Hematopoietic multipotent progenitor cell (in vitro differentiated cells): ENCODE measurements at regions not wholly inside any gene's neighbourhood (a gene's known extent, or its start where the extent isn't known, plus 50 kb on each side); places are given as distances from the start of the nearest gene placed in this dataset.

Experiments used
- DNase-seq, 3 donors: peaks; one replicate each; pipeline ENCODE4 v3.0.0-alpha.2; 2011 to 2015; ENCODE audit warnings: low read depth in 2 of 3, low spot score in 2 of 3

DNA sequence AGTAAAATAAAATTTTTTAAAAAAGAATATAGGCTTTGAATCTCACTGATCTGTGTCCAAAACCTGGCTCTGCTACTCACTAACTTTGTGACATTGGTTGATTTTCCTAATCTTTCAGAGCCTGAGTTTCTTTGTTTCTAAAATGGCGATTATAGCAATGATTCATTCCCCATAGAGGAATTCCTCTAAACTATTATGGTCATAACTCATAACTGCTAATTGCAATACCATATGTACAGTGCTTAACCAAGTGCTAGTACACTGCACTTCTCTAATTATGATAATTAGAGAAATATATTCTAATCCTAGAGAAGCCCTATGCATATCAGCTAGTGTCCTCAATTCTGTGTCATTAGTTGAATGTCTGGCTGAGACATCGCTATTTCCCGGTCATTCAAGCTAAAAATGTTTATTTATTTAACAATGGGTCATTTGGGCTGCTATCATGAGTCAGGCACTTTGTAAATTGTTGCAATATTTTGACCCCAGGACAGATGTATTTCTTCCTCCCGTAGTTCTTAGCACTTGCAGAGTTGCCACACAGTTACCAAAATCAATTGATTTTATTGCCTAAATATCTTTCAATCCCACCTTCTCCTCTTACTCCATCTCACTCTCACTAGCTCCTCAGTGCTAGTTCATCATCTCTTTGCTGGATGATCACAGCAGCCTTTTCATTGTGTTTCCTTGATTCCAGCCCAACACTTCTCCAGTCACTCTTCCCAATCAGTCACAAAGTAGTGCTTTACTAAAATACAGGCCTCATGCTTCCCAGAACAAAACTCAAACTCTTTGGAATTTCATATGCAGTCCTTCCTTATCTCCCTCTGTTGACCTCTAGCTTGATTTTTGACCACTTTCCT, 200.9 kb upstream of the PAPPA start:
- no peak for DNase-seq

DNA sequence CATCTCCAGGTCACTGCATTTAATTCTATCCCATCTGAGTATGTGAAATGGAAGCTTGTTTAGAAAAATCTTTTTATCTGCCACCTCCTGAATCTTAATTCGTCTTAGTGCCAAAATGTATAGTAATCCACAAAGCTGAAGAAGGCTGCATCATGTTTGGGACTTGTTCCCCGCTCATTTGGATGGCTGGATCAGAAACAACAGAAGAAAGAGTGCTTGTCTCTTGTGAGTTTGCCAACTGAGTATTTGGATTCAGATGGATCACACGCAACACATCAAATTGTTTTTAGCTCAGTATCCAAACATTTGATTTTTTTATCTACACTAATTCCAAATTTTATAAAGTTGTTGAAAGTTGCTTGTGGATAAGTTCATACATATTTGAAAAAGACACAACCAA, 197.2 kb upstream of the PAPPA start:
- no peak for DNase-seq

DNA sequence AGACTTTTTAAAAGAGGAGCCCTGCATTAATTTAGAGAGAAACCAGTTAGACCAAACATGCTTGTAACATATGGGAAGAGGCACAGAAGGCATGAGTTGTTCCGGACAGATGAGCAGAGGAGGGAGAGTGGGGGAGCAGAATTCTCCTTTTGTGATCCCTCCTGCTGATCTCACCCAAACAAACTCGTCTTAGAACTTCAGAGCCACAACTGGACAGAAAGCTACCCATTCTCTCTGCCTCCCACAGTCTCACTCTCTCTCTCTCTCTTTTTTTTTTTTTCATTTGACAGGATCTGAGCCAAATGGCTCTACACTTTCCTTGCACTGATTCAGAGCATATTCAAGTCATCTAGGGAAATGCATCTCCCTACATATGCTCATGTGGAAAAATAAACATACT, 196.0 kb upstream of the PAPPA start:
- no peak for DNase-seq

DNA sequence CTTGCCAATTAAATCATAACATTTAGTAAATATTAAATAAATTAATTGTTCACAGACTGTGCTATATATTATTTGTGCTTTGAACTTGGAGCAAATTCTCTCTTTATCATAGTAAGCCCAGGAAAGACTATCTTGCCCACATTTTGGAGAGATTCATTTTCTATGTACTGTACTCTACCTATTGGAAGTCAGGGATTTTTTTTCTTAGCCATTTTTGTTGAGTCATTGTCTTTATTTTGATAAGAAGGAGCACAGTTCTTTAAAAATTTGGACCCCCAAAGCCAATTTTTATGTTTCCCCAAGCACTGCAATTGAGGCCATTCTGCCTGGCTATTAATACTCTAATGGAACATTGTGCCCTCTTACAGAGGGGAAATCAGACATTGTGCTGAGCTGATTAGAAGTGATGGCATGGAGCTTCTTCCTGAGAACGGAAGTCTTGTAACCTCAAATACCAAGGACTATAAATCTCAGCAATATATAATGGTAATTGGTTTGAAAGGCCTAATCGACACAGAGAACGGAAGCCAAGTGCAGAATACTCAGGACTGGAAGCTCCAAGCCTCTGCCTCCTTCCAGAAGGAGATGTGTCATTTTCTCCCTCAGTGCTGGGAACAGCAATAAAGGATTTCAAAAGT, 188.8 kb upstream of the PAPPA start:
- DNase-seq = no peak

DNA sequence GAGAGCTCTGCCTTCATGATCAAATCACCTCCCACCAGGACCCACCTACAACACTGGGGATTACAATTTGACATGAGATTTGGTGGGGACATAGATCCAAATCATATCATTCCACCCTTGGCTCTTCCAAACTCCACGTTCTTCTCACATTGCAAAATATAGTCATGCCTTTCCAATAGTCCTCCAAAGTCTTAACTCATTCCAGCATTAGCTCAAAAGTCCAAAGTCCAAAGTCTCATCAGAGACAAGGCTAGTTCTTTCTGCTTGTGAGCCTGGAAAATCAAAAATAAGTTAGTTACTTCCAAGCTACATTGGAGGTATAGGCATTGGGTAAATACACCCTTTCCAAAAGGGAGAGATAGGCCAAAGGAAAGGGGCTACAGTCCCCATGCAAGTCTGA, 186.9 kb upstream of the PAPPA start:
- DNase-seq = no peak

DNA sequence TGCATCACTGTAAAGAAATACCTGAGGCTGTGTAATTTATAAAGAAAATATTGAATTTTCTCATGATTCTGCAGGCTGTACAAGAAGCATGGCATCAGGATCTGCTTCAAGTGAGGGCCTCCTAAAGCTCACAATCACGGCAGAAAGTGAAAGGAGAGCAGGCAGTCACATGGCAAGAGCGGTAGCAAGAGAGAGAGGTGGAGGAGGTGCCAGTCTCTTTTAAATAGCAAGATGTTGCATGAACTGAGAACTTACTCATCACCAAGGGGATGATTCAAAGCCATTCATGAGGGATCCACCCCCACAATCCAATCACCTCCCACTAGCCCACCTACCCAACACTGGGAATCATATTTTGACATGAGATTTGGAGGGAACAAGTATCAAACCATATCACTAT, 184.5 kb upstream of the PAPPA start:
- no peak for DNase-seq

DNA sequence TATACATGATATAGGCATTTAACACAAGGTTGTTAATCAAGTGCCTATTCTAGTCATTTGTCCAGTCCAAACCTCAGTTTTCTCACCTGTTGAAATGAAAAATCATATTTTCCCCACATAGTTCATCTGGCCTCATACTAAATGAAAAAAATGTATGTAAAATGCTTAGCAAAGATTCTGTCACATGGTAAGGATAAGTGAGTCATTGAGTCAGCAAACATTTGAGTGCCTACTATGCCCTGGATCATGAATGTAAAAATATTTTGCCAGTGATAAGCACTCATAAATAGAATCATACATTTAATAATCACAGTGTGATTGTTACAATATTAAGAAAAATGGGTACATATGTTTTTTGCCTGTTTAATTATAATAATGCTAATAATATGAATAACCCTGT, 181.2 kb upstream of the PAPPA start:
- no peak for DNase-seq

DNA sequence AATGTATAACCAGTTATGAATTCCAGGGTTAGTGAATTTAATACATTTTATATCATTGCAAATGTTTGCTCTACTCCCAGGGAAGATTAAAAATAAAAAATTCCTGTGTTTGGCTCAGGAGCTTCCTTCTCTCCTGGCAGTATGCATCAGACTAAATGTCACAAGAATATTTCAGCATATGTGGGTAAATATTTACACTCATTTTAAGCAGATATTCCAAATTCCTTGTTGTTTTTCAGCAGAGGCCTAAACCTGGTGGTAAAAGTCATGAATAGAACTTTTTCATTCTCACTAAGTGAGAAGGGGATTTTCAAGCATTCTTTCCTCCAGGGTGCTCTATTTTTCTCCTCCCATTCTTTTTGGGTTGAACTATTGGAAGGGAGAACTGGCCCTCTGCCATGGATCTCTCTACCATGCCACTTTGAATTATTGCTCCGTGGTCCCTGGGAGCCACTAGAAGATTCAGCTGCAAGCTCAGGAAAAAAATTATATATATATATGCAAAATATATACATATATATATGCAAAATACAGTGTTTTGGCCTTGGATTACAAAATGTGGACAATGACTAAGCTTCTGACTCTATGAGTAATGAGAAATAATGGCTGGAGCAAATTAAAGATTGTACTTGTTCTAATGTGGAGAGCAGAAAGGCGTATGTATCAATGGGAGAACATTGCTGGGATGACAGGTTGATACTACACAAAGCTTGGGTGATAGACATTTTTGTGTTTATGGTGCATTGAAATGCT, 180.6 kb upstream of the PAPPA start:
- DNase-seq = no peak

DNA sequence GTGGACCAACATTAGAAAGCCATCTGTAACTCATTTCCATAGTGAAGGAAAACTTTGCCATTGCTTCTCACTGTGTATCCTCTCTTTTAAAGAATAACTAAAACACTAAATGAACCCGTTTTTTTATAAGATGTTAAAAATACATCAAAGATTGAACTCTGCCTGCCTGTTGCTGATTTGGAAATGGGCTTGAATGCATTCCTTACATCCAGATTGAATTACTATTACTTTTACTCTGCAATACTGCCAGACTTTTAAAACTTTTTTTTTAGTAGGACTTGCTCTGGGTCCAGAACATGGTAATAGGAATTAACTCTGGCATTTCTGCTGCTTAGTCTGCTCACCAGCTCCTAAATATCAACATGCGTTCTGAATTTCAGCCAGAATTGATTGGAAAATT, 176.8 kb upstream of the PAPPA start:
- DNase-seq = no peak

DNA sequence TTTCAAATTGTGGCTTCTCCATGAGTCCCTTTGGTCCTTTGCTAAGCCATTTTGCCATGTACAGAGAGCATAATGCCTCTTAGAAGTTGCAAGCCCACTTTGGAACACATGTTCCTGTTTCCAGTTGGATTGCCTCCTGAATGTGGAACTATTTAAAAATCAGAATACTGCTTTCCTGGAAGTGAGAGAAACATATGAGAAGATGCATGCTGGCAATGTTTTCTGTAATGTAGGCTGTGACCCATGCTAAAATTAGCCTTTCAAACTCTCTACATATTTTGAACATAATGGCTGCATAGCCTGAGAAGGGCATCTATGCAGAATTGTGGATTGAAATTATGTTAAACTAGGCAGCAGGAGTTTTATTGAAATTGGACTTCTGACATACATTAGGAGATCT, 175.5 kb upstream of the PAPPA start:
- DNase-seq = no peak

DNA sequence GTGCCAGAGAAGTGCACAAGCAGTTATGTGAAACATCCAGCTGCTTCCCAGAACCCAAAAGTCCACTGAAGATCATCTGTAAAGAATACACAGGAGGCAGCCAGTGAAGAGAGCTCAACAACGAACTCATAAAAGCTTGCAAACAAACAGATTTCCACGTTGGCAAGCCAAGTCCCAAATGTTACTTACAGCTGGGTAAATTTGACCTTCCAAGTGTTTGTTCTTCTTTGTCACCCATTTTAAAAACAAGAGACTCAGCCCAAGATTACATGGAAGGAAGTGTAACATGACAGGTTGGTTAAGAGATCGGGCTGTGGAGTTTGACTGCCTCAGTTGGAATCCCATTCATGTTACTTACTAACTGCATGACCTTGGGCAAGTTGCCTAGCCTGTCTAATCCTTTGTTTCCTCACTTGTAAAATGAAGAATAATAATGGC, 174.9 kb upstream of the PAPPA start:
- DNase-seq = no peak

DNA sequence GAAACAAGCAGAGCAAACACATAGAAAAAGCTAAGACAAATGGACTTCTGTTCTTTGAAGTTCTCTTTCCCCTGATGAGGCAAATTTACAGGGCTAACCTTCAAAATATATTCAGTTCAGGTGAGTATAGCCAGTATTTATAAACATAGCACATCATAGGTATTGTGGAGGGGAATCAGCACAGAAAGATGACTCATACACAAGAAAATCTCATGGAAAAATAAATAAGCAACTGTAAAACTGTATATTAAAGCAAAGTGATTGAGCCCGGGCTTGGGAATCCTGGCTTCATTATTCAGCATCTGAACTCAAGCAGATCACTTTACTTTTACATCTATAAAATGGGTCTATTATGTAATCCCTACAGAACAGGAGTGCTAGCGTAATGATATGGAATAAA, 173.5 kb upstream of the PAPPA start:
- no peak for DNase-seq

DNA sequence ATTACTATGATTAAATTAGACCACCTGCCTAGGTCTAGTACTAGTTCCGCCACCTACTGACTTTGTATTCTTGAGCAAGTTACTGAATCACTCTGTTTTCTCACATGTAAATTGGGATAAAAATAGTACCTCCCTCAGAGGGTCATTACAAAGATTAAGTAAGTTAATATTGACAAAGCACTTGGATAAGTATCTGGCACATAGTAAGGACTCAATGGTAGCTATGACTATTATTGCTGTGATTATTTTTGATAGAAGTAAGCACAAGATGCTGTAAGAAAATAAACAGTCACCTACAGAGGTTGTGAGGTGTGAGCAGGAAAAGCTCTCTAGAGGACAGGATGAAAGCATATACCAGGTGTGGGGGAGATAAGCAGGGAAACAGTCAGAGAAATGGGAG, 173.1 kb upstream of the PAPPA start:
- DNase-seq = no peak

DNA sequence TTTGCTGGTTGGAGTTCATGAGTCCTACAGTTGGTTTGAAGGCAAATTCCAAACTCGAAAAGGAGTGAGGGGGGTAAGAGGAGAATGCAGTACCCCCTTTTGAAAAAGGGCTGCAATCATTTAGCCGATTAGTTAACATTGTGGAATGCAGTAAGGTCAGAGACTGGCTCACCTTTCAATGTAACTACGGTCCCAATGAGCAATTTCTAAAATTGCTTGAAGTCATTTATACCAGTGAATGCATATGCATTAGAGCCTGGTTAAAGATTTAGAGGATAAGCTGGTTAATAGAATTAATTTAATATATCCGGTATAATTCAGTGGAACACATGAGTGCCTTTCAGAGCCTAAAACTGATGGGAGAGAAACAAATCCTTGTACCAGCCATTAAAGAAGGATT, 172.6 kb upstream of the PAPPA start:
- no peak for DNase-seq

DNA sequence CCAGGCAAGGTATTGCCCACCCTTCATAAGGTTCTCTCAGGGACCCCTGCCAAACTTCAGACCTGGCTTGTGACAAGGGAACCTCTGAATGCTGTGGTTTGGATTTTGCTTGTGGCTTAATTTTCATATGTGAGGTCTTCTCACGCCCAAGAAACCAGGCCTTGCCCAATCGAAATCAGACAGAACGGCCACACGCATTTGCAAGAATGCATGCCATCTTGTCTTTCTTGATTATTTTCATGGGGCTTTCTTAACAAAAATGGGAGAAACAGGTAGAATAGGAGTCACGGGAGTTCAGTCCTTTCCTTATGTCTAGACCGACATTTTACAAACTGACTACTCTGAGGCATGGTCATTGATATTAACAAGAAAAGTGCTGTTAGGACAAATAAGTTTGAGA, 170.2 kb upstream of the PAPPA start:
- DNase-seq = no peak

DNA sequence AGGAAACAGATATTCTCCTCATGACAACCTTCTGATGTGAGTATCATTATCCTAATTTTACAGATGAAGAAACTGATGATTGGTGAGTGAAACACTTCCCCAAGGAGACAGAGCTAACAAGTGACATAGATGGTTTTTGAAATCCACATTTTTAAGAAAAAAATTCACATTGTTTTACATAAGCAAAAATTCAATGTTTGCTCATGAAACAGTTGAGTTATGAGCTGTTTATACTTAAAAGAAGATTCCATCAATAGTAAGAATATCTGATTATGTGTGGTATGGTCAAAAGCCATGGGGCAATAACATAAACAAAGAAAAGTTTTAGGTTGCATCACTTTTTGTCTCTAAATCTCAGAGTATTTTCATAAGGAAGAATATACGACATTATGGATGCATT, 167.9 kb upstream of the PAPPA start:
- DNase-seq = no peak

DNA sequence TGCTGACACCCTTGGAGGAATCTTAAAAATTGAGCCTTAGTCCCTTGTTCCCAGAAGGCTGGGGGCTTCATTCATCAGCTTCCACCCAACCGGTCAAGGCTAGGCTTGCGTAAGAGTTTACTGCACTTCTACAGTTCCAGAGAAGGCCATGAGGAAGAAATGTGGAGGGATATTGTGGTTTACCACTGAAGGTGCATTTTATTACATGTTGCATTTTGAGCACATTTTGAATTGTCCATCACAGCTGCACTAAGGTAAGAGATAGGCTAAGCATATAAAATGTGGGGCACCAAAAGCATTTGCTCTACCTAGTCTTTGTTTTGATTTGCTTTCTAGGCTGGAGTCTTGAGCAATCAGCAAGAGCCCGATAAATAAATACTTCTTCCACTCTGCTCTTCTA, 167.1 kb upstream of the PAPPA start:
- no peak for DNase-seq

DNA sequence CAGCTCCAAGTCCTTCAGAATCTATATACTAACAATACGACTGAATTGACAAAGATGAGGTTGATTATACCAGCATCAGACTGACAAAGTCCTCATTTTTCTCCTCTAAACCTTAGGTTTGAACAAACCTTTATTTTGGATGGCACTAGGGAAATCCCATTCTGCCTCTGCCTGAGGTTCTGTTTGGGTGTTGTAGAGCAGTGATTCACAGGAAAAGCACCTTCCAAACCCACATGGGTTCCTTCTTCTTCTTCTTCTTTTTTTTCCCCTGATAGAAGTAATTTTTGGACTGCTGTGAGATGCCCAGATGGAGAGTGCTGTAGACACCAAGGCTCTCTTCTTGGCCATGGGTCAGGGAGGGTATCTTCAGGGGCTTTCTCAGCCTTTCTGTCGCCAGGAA, 164.9 kb upstream of the PAPPA start:
- DNase-seq = no peak

DNA sequence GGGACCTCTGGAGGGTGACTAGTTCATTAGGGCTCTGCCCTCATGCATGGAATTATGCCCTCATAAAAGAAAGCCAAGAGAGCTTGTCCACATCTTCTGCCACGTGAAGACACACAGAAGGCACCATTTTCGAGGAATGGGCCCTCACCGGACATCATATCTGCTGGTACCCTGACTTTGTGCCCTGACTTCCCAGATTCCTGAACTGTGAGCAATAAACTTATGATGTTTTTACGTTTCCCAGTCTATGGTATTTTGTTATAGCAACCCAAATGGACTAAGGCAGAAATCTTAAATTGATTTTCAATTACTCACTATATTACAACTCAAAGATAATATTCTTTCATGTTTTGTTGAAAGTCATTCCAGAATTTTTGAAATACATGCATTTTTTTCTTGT, 163.8 kb upstream of the PAPPA start:
- DNase-seq = no peak

DNA sequence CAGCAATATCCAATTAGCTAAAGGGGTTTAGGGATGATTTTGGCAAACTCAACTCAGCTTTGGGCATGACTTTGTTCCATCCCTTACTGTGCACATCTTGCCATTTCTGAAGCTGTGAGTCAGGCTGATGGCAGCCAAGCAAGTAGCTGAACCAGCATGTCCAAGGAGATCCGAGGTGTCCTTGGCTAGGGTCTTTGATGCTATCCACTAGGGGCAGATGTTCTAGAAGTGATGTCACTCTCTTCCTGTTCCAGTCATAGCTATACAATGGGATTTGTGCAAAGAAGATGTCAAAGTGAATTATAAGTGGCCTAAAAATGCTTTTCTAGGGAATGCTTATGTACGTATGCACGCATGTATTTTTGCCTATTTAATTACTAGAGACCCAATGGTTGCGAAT, 160.8 kb upstream of the PAPPA start:
- no peak for DNase-seq

DNA sequence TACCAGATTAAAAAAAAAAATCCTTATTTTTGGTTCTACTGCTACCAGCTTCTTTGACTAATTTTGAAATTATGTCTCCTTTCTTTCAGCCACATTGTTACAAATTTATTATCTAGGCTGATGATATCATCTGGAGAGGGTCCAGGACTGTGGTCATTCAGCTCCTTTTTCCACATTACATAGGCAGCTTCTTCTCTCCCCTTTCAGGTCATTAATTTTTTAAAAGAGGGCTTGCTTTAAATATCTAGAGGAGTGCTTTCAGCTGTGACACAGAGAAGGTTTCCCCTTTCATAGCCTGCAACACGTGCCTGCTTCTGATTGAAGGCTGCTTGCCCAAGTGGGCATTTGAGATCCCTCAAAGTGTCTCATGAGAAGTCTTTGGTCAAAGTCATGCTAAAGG, 155.7 kb upstream of the PAPPA start:
- no peak for DNase-seq

DNA sequence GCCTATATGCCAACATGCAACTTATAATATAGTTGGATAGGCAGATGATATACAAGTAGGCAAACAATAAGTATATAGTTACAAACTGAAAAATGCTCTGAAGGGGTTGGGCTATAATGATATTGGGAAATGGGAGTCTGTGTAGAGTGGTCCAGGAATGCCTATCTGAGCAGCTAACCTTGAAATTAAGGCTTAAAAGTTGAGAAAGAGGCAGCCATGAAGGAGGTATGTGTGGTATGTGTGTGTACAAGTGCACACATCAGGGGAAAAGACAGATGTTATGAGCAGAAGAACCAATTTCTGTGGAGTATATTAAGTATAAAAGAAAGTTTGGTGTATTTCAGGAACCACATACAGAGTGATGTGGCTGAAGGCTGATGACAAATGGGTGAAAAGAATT, 154.9 kb upstream of the PAPPA start:
- no peak for DNase-seq
